ENCODE measurements at regions not wholly inside any gene's neighbourhood (a gene's known extent, or its start where the extent isn't known, plus 50 kb on each side); places are given as distances from the start of the nearest gene placed in this dataset.

- DNase-seq (ENCODE audit: low read depth) = no peak
- TF ChIP-seq CTCF (IDR thresholded peaks at IDR 0.05; ENCODE audit: low read depth, low read length, missing control alignments) = no peak
- H3K4me3 ChIP-seq (ENCODE audit: low read depth, low read length) = no peak overlapping the region
These were observed 107.9 kb downstream of the HAPSTR1 start for GRCh38 chr16:9199311-9199710.

- TF ChIP-seq CTCF (IDR thresholded peaks at IDR 0.05; ENCODE audit: low read depth, low read length, missing control alignments) = no peak
- no peak for DNase-seq (ENCODE audit: low read depth)
- H3K4me3 ChIP-seq (ENCODE audit: low read depth, low read length) = no peak overlapping the region
These were observed 108.3 kb downstream of the HAPSTR1 start for GRCh38 chr16:9199751-9200150.

- no peak overlapping the region for H3K4me3 ChIP-seq (ENCODE audit: low read depth, low read length)
- no peak for TF ChIP-seq CTCF (IDR thresholded peaks at IDR 0.05; ENCODE audit: low read depth, low read length, missing control alignments)
- no peak for DNase-seq (ENCODE audit: low read depth)
These were observed 112.5 kb downstream of the HAPSTR1 start for GRCh38 chr16:9203956-9204355.

- no peak for DNase-seq (ENCODE audit: low read depth)
- no peak overlapping the region for H3K4me3 ChIP-seq (ENCODE audit: low read depth, low read length)
- TF ChIP-seq CTCF (IDR thresholded peaks at IDR 0.05; ENCODE audit: low read depth, low read length, missing control alignments) = no peak
These were observed 114.2 kb downstream of the HAPSTR1 start for GRCh38 chr16:9205661-9206060.

GRCh38 chr16:9206156-9206555, 114.7 kb downstream of the HAPSTR1 start:
- DNase-seq (ENCODE audit: low read depth) = no peak

GRCh38 chr16:9212621-9213020, 121.2 kb downstream of the HAPSTR1 start:
- no peak for TF ChIP-seq CTCF (IDR thresholded peaks at IDR 0.05; ENCODE audit: low read depth, low read length, missing control alignments)
- DNase-seq (ENCODE audit: low read depth) = no peak
- no peak overlapping the region for H3K4me3 ChIP-seq (ENCODE audit: low read depth, low read length)

More at GRCh38 chr16:9206156-9206555, 114.7 kb downstream of the HAPSTR1 start:
- no peak for TF ChIP-seq CTCF (IDR thresholded peaks at IDR 0.05; ENCODE audit: low read depth, low read length, missing control alignments)
- no peak overlapping the region for H3K4me3 ChIP-seq (ENCODE audit: low read depth, low read length)

- DNase-seq (ENCODE audit: low read depth) = no peak
- TF ChIP-seq CTCF (IDR thresholded peaks at IDR 0.05; ENCODE audit: low read depth, low read length, missing control alignments) = no peak
- H3K4me3 ChIP-seq (ENCODE audit: low read depth, low read length) = no peak overlapping the region
These were observed 128.4 kb downstream of the HAPSTR1 start for GRCh38 chr16:9219813-9220212.

Data from GM12864 (cell line).